CD4-positive, CD25-positive, alpha-beta regulatory T cell (primary cell): ENCODE measurements at regions not wholly inside any gene's neighbourhood (a gene's known extent, or its start where the extent isn't known, plus 50 kb on each side); places are given as distances from the start of the nearest gene placed in this dataset.
"Not testable (repeated sequence)": the region's sequence is repeated elsewhere in the genome, so short reads cannot be mapped to it uniquely, and the experiment has no call there.

Experiments used
- ATAC-seq, 2 donors: fragments of 150-1000 bp; cut with Tn5 transposase; one replicate each; pipeline ENCODE4 v1.10.0; 2021; ENCODE audit warnings: low read depth in 2 of 2, moderate number of reproducible peaks in 2 of 2, moderate library complexity in 1 of 2
- DNase-seq, 3 donors: peaks; one replicate each; pipeline versions ENCODE4 v3.0.0 to v3.0.0-alpha.2; 2012 to 2022; ENCODE audit warnings: mixed read lengths in 1 of 3
- H3K27ac ChIP-seq: one replicate; pipeline ENCODE4 v1.7.0; 2013; ENCODE audit warnings: mild to moderate bottlenecking, low read length; ENCODE audit not compliant: insufficient read depth, poor library complexity, severe bottlenecking
- H3K27me3 ChIP-seq: one replicate; pipeline ENCODE4 v1.7.0; 2013; ENCODE audit warnings: low read length; ENCODE audit not compliant: control insufficient read depth, insufficient read depth
- H3K36me3 ChIP-seq: one replicate; pipeline ENCODE4 v1.7.0; 2013; ENCODE audit warnings: mild to moderate bottlenecking, low read length, moderate library complexity; ENCODE audit not compliant: control insufficient read depth, insufficient read depth
- H3K4me1 ChIP-seq: 2 replicates; pipeline ENCODE4 v1.7.0; 2013; ENCODE audit warnings: mild to moderate bottlenecking, low read length; ENCODE audit not compliant: insufficient read depth, control insufficient read depth, poor library complexity, severe bottlenecking
- H3K4me3 ChIP-seq: one replicate; pipeline ENCODE4 v1.7.0; 2013; ENCODE audit warnings: low read depth, mild to moderate bottlenecking, low read length, moderate library complexity
- H3K9me3 ChIP-seq, 2 experiments: 1 replicate in 1 of 2; 2 replicates in 1 of 2; pipeline ENCODE4 v1.7.0; 2013; ENCODE audit warnings: low read length in 2 of 2, mild to moderate bottlenecking in 1 of 2, moderate library complexity in 1 of 2; ENCODE audit not compliant: control insufficient read depth in 2 of 2
- H3K27ac Mint-ChIP-seq, 3 donors: one replicate each; pipeline ENCODE4 v1.8.0; 2020 to 2022; ENCODE audit warnings: mild to moderate bottlenecking in 3 of 3, mixed read lengths in 3 of 3, moderate library complexity in 2 of 3
- H3K27me3 Mint-ChIP-seq: one replicate; pipeline ENCODE4 v1.8.0; 2022; ENCODE audit warnings: mild to moderate bottlenecking, mixed read lengths
- H3K36me3 Mint-ChIP-seq: one replicate; pipeline ENCODE4 v1.8.0; 2020; ENCODE audit warnings: mixed read lengths
- H3K4me1 Mint-ChIP-seq, 4 donors: one replicate each; pipeline ENCODE4 v1.8.0; 2020 to 2022; ENCODE audit warnings: mixed read lengths in 4 of 4, mild to moderate bottlenecking in 1 of 4
- H3K4me3 Mint-ChIP-seq, 4 donors: one replicate each; pipeline ENCODE4 v1.8.0; 2020 to 2022; ENCODE audit warnings: mild to moderate bottlenecking in 4 of 4, mixed read lengths in 4 of 4, moderate library complexity in 3 of 4
- H3K9me3 Mint-ChIP-seq, 7 donors: one replicate each; pipeline ENCODE4 v1.8.0; 2020 to 2022; ENCODE audit warnings: mixed read lengths in 7 of 7, mild to moderate bottlenecking in 3 of 7, moderate library complexity in 2 of 7

DNA sequence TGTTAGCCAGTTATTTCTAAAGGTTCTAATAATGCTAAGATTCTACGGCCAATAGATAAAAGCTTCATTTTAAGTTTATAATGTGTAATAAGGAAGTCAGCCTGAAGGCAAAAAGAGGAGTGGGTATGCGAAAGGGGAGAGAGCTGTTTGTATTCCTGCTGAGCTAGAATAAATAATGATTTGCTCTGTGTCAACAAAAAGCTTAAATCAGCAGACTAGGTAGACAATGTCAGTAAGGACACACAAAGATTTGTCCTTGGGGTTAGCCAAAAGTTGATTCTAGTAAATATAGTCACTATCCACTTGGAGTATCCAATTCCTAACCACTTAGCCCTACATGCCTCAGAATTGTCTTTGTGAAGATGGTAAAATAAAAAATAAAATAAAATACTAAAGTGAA, 90.3 kb upstream of the GRIA3 start:
- H3K27ac Mint-ChIP-seq: no peak overlapping the region
- H3K27me3 Mint-ChIP-seq: no peaks in the 10 kb centered on the region
- Histone ChIP-seq H3K4me1 (no peaks in the 10 kb centered on the region), H3K4me3 (no peak overlapping the region), H3K36me3 (no peaks in the 10 kb centered on the region), H3K27me3 (no peaks in the 10 kb centered on the region), H3K27ac (no peak overlapping the region), H3K9me3 (no peaks in the 10 kb centered on the region)
- H3K4me1 Mint-ChIP-seq: no peaks in the 10 kb centered on the region
- H3K9me3 Mint-ChIP-seq: peaks cover 0 to 4% (median 0%) of the 10 kb centered on the region in 7 donors
- H3K4me3 Mint-ChIP-seq: no peak overlapping the region
- ATAC-seq (no peak), DNase-seq (no peak)
- H3K36me3 Mint-ChIP-seq: no peaks in the 10 kb centered on the region

GRCh38 chrX:123108513-123109427, 75.3 kb upstream of the GRIA3 start:
- no peak for DNase-seq
- no peak overlapping the region for H3K4me3 ChIP-seq
- H3K4me1 Mint-ChIP-seq: no peaks in the 10 kb centered on the region
- no peaks in the 10 kb centered on the region for H3K27me3 Mint-ChIP-seq
- no peaks in the 10 kb centered on the region for H3K36me3 Mint-ChIP-seq
- H3K27ac Mint-ChIP-seq: no peak overlapping the region
- no peak for ATAC-seq
- no peaks in the 10 kb centered on the region for H3K9me3 ChIP-seq
- H3K36me3 ChIP-seq: no peaks in the 10 kb centered on the region
- no peak overlapping the region for H3K4me3 Mint-ChIP-seq
- no peaks in the 10 kb centered on the region for H3K4me1 ChIP-seq
- no peaks in the 10 kb centered on the region for H3K27me3 ChIP-seq
- H3K9me3 Mint-ChIP-seq: peaks cover 0 to 6% (median 1%) of the 10 kb centered on the region in 7 donors
- H3K27ac ChIP-seq: no peak overlapping the region

DNA sequence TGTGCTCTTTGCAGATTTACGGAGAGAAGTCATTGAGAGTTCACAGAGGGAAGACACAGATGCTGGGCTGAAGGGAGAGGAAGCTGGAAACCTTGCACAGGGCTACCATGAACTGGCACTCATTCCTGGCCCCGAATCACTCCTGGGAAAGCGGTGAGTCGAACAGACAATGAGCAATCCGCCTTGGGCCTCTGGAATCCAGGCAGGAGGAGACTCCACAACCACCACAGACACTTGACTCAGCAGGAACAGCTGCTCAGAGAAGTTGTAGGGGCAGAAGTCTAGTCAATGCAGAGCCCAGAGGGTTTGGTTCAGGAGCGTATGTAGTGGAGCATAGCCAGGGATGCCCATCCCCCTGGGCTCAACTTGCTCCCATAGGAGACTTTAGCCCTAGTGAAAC, 62.8 kb upstream of the GRIA3 start:
- ATAC-seq: no peak
- Mint-ChIP-seq H3K4me1 (no peaks in the 10 kb centered on the region), H3K9me3 (peaks cover 0 to 1% (median 0%) of the 10 kb centered on the region in 7 donors), H3K4me3 (no peak overlapping the region), H3K27ac (no peak overlapping the region), H3K27me3 (no peaks in the 10 kb centered on the region), H3K36me3 (no peaks in the 10 kb centered on the region)
- Histone ChIP-seq H3K36me3 (no peaks in the 10 kb centered on the region), H3K27ac (no peak overlapping the region), H3K4me1 (no peaks in the 10 kb centered on the region), H3K27me3 (no peaks in the 10 kb centered on the region), H3K9me3 (no peaks in the 10 kb centered on the region), H3K4me3 (no peak overlapping the region)
- DNase-seq: no peak

DNA sequence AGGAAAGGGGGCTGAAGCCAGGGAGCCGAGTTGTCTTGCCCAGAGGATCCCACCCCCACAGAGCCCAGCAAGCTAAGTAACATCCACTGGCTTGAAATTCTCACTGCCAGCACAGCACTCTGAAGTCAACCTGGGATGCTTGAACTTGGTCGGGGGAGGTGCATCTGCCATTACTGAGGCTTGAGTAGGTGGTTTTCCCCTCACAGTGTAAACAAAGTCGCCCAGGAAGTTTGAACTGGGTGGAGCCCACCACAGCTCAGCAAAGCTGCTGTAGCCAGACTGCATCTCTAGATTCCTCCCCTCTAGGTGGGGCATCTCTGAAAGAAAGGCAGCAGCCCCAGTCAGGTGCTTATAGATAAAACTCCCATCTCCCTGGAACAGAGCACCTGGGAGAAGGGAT, 54.3 kb upstream of the GRIA3 start:
- H3K27me3 ChIP-seq, H3K4me3 Mint-ChIP-seq, H3K4me1 ChIP-seq, H3K27ac Mint-ChIP-seq, H3K36me3 Mint-ChIP-seq, H3K27me3 Mint-ChIP-seq, H3K9me3 Mint-ChIP-seq, H3K4me1 Mint-ChIP-seq, H3K27ac ChIP-seq, H3K36me3 ChIP-seq, H3K9me3 ChIP-seq, H3K4me3 ChIP-seq, ATAC-seq: not testable (repeated sequence)
- peak in 1 of 3 donors; percentile 13 for DNase-seq
